A549 (cell line): ENCODE measurements at regions not wholly inside any gene's neighbourhood (a gene's known extent, or its start where the extent isn't known, plus 50 kb on each side); places are given as distances from the start of the nearest gene placed in this dataset.

Experiments
- BHLHE40 ChIP-seq: IDR thresholded peaks from 2 replicates; pipeline ENCODE4 v1.6.1; 2012; ENCODE audit warnings: low read depth, low read length, inconsistent platforms
- EHMT2 ChIP-seq: fragments of 200-600 bp; sonication (generic); IDR thresholded peaks from 2 replicates; pipeline ENCODE4 v1.6.1; 2016; ENCODE audit warnings: antibody characterized with exemption, low read depth, mild to moderate bottlenecking, moderate library complexity
- EP300 ChIP-seq, 2 experiments: fragments of >200 bp; sonication (Bioruptor Twin); formaldehyde crosslinking; IDR thresholded peaks; 2 replicates in 1 of 2; 3 replicates in 1 of 2; pipeline ENCODE4 v1.6.1; 2016 to 2017
- KDM1A ChIP-seq: fragments of 200-600 bp; sonication (generic); IDR thresholded peaks from 2 replicates; pipeline ENCODE4 v1.6.1; 2016; ENCODE audit warnings: low read depth, mild to moderate bottlenecking
- NPAS2 ChIP-seq: fragments of 250-450 bp; sonication (Bioruptor Pico); IDR thresholded peaks from 2 replicates; pipeline ENCODE4 v1.8.0; 2022; ENCODE audit warnings: mild to moderate bottlenecking, moderate library complexity, borderline replicate concordance
- NR3C1 ChIP-seq: fragments of >200 bp; sonication (Bioruptor Twin); formaldehyde crosslinking; IDR thresholded peaks from 3 replicates; pipeline ENCODE4 v1.6.1; 2017
- POLR2A ChIP-seq: IDR thresholded peaks from 2 replicates; pipeline ENCODE4 v1.6.1; 2012; ENCODE audit warnings: mild to moderate bottlenecking, low read length
- RFX5 ChIP-seq: fragments of 450-650 bp; IDR thresholded peaks from 2 replicates; pipeline ENCODE4 v1.7.1; 2014; ENCODE audit warnings: antibody characterized with exemption, mild to moderate bottlenecking, moderate library complexity
- TP53 ChIP-seq: fragments of 250-450 bp; sonication (Bioruptor Pico); IDR thresholded peaks from 2 replicates; pipeline ENCODE4 v1.5.0; 2021; ENCODE audit warnings: mild to moderate bottlenecking, moderate library complexity
- TF ChIP-seq, protein P1 (sequence below): fragments of >200 bp; sonication (Bioruptor Twin); formaldehyde crosslinking; IDR thresholded peaks from 3 replicates; pipeline ENCODE4 v1.5.1; 2016
- TF ChIP-seq, protein P2 (sequence below): IDR thresholded peaks from 2 replicates; pipeline ENCODE4 v1.6.1; 2012

DNA sequence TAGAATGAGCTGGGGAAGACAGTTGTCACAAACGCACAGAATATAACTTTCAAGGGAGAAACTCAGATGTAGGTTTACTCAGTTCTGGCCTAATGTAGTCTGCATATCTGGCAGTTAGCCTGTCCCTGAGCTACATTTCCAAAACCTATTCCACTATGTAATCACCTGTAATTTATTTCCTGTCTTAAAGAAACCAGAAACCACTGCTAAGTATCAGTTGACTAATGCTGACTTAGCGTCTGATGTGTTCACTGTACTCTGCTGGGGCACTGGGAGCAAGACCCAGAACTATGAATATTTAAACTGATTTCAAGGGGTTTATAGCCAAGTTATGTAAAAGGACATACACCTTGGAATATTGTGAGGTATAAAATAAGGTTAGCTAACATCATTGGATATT, 1995.2 kb upstream of the PIK3C3 start:
- TF ChIP-seq TP53 (CRISPR knock-in tag): no peak
- TF ChIP-seq, protein P1, sequence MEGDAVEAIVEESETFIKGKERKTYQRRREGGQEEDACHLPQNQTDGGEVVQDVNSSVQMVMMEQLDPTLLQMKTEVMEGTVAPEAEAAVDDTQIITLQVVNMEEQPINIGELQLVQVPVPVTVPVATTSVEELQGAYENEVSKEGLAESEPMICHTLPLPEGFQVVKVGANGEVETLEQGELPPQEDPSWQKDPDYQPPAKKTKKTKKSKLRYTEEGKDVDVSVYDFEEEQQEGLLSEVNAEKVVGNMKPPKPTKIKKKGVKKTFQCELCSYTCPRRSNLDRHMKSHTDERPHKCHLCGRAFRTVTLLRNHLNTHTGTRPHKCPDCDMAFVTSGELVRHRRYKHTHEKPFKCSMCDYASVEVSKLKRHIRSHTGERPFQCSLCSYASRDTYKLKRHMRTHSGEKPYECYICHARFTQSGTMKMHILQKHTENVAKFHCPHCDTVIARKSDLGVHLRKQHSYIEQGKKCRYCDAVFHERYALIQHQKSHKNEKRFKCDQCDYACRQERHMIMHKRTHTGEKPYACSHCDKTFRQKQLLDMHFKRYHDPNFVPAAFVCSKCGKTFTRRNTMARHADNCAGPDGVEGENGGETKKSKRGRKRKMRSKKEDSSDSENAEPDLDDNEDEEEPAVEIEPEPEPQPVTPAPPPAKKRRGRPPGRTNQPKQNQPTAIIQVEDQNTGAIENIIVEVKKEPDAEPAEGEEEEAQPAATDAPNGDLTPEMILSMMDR: no peak
- TF ChIP-seq, protein P2, sequence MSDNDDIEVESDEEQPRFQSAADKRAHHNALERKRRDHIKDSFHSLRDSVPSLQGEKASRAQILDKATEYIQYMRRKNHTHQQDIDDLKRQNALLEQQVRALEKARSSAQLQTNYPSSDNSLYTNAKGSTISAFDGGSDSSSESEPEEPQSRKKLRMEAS: no peak
- no peak for TF ChIP-seq BHLHE40
- no peak for TF ChIP-seq RFX5
- no peak for TF ChIP-seq NR3C1
- no peak for TF ChIP-seq KDM1A
- TF ChIP-seq EP300 (IDR thresholded peaks at IDR 0.05): no peak
- TF ChIP-seq NPAS2: no peak
- TF ChIP-seq EHMT2: no peak
- no peak for TF ChIP-seq POLR2A
